Neural cell (in vitro differentiated cells): ENCODE measurements at regions not wholly inside any gene's neighbourhood (a gene's known extent, or its start where the extent isn't known, plus 50 kb on each side); places are given as distances from the start of the nearest gene placed in this dataset.

Experiments used
- EP300 ChIP-seq: fragments of 450-650 bp; conservative IDR thresholded peaks from 2 replicates; pipeline ENCODE4 v1.6.1; 2014; ENCODE audit warnings: antibody characterized with exemption, mild to moderate bottlenecking, moderate library complexity; ENCODE audit not compliant: poor library complexity, severe bottlenecking
- EZH2 ChIP-seq: fragments of 200-600, 300-800 bp; shearing (Covaris generic), sonication (generic); IDR thresholded peaks from 2 replicates; pipeline ENCODE4 v1.6.1; 2014; ENCODE audit warnings: antibody characterized with exemption, low read length, borderline replicate concordance, mild to moderate bottlenecking; ENCODE audit not compliant: insufficient read depth, poor library complexity, severe bottlenecking
- MXI1 ChIP-seq: fragments of 450-650 bp; conservative IDR thresholded peaks from 2 replicates; pipeline ENCODE4 v1.6.1; 2014; ENCODE audit warnings: antibody characterized with exemption, mild to moderate bottlenecking; ENCODE audit not compliant: poor library complexity, severe bottlenecking
- POLR2AphosphoS5 ChIP-seq: IDR thresholded peaks from 2 replicates; pipeline ENCODE4 v1.6.1; 2012
- RAD21 ChIP-seq: fragments of 450-650 bp; conservative IDR thresholded peaks from 2 replicates; pipeline ENCODE4 v1.6.1; 2014; ENCODE audit warnings: antibody characterized with exemption, mild to moderate bottlenecking, moderate library complexity
- SMC3 ChIP-seq: fragments of 450-650 bp; conservative IDR thresholded peaks from 2 replicates; pipeline ENCODE4 v1.6.1; 2014; ENCODE audit warnings: antibody characterized with exemption, mild to moderate bottlenecking, moderate library complexity; ENCODE audit not compliant: poor library complexity
- TAF1 ChIP-seq: IDR thresholded peaks from 2 replicates; pipeline ENCODE4 v1.6.1; 2012; ENCODE audit warnings: low read depth
- TF ChIP-seq, protein P1 (sequence below): fragments of 450-650 bp; IDR thresholded peaks from 2 replicates; pipeline ENCODE4 v1.5.1; 2014; ENCODE audit warnings: antibody characterized with exemption, mild to moderate bottlenecking, moderate library complexity; ENCODE audit not compliant: poor library complexity, severe bottlenecking
- TF ChIP-seq, protein P2 (sequence below): IDR thresholded peaks from 2 replicates; pipeline ENCODE4 v1.6.1; 2012; ENCODE audit warnings: borderline replicate concordance

DNA sequence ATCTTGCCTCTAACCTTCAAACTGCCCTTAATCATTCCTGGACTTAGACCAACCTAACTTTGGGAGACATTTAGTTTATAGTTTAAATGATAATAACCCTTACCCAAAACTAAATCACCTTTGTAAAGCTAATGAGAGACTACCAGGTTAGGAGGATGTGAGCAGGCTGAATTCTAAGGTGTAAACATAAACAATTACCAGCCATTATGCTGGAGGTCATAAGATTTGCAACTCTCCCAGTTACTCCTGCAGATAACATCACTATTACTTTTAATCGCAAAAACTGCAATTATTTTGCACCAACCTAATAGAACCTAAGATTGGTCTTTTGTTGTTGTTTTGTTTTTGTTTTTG, 86.5 kb upstream of the MSH6 start:
- TF ChIP-seq, protein P1, sequence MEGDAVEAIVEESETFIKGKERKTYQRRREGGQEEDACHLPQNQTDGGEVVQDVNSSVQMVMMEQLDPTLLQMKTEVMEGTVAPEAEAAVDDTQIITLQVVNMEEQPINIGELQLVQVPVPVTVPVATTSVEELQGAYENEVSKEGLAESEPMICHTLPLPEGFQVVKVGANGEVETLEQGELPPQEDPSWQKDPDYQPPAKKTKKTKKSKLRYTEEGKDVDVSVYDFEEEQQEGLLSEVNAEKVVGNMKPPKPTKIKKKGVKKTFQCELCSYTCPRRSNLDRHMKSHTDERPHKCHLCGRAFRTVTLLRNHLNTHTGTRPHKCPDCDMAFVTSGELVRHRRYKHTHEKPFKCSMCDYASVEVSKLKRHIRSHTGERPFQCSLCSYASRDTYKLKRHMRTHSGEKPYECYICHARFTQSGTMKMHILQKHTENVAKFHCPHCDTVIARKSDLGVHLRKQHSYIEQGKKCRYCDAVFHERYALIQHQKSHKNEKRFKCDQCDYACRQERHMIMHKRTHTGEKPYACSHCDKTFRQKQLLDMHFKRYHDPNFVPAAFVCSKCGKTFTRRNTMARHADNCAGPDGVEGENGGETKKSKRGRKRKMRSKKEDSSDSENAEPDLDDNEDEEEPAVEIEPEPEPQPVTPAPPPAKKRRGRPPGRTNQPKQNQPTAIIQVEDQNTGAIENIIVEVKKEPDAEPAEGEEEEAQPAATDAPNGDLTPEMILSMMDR: no peak
- TF ChIP-seq MXI1 (no peak), EP300 (no peak), POLR2AphosphoS5 (no peak), EZH2 (no peak), SMC3 (no peak), RAD21 (no peak), TAF1 (no peak)
- TF ChIP-seq, protein P2, sequence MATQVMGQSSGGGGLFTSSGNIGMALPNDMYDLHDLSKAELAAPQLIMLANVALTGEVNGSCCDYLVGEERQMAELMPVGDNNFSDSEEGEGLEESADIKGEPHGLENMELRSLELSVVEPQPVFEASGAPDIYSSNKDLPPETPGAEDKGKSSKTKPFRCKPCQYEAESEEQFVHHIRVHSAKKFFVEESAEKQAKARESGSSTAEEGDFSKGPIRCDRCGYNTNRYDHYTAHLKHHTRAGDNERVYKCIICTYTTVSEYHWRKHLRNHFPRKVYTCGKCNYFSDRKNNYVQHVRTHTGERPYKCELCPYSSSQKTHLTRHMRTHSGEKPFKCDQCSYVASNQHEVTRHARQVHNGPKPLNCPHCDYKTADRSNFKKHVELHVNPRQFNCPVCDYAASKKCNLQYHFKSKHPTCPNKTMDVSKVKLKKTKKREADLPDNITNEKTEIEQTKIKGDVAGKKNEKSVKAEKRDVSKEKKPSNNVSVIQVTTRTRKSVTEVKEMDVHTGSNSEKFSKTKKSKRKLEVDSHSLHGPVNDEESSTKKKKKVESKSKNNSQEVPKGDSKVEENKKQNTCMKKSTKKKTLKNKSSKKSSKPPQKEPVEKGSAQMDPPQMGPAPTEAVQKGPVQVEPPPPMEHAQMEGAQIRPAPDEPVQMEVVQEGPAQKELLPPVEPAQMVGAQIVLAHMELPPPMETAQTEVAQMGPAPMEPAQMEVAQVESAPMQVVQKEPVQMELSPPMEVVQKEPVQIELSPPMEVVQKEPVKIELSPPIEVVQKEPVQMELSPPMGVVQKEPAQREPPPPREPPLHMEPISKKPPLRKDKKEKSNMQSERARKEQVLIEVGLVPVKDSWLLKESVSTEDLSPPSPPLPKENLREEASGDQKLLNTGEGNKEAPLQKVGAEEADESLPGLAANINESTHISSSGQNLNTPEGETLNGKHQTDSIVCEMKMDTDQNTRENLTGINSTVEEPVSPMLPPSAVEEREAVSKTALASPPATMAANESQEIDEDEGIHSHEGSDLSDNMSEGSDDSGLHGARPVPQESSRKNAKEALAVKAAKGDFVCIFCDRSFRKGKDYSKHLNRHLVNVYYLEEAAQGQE: no peak
